Umbilical cord (tissue), 1 donor: ENCODE measurements at regions not wholly inside any gene's neighbourhood (a gene's known extent, or its start where the extent isn't known, plus 50 kb on each side); places are given as distances from the start of the nearest gene placed in this dataset.
A peak's percentile ranks its signal among the peaks of the same experiment; 100 is the strongest.

Source experiments
- DNase-seq: peaks from one replicate; pipeline ENCODE4 v3.0.0-alpha.2; 2015; ENCODE audit warnings: low spot score

DNA sequence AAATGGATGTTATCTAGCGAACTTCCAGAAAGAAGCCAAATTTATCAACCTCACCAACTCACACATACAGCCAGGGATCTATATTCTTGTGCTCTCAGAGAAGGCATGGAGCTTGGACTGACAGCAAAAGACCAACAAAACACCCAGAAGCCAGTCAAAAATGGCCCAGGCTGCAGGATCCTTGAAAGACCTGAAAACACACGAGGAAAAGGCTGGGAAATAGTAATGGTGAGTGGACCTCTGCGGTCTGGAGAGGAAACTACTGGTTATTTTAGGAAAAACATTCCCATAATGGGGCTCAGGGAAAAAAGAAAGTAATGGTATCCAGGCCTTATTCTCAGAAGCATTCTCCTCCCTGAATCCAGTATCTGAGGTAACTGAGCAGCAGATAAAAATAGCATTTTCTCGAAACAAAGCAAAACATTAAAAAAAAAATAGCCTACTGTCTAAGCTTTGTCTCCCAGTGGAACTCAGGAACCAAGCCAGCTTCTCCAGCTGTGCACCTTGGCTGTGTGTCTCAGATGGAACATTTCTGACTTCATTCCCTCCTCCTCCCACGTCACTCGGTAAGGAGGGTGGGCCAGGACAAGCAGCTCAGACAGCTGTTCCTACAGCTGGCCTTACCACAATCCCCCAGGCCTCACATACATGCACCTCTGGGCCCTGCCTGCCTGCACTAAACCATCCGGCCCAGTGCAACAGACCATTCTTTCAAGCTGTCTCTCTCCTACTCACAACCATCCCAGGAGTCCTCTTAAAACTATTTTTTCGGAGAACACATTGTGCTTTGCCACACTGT lies 249.9 kb downstream of the DAD1 start:
- DNase-seq = peak; percentile 46

DNA sequence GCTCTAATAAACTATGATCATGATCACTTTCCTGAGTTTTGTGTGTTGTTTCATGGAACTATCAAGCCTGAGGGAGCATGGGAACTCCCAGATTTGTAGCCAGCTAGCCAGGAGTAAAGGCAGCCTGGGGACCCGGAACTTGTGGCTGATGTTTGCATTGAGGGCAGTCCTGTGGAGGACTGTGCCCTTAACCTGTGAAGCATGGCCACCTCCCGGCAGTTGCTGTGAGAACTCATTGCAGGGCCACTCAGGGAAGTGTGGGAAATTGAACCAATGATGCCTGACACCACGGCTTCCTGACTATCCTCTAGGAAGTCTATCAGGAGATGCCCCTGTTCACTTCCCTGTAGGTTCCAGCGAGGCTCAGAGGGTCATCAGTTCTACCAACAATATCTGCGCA lies 250.6 kb downstream of the DAD1 start:
- no peak for DNase-seq

DNA sequence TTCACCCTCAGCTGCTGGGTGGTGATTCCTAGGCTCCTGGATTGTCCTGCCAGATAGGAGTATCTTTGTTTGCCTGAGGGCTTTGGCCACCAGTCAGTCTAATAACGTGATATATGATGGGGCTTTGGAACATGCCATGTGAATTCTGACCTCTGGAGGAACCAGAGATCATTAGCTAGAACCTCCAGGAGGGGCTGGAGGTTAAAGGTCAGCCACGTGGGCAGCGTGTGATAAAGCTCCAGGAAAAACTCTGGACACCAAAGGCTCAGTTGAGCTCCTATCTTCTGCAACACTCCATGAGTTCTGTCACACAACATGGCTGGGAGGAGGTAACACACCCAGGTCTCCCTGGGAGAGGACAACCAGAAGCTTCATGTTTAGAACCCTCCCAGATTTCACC lies 251.1 kb downstream of the DAD1 start:
- no peak for DNase-seq

DNA sequence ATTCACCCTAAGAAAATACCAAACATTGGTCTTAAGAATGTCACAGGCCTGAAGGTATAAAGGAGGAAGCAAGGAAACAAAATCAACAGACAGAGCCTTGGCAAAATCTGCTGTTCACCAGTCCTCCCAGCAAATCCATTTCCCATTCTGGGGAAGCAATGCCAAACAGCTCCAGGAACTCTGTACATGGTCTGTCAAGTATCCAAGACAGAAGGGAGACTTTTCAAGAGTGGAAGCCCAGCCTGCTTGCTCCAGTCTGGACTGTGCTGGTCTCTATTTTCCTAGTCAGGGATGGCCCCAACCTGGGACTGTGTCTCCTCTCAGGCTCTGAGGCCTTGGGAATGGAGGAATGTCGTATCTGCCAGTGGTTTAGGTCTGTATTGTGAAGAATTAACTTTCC lies 251.5 kb downstream of the DAD1 start:
- no peak for DNase-seq

DNA sequence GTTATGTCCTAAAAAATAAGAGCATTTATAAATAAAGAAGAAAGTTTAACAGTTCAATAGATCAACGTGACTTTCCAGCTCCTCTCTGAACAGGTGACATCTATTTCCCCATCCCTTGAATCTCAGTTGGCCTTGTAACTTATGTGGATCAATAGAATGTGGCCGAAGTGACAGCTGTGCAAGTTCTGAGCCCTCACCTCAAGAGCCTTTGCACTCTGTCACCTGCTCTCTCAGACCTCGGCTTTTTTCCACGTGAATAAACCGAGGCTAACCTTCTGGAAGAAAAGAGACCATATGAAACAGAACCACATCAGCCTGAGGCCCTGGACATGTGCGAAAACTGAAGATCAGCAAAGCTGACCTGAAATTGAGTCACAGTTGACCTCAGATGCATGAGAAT lies 253.0 kb downstream of the DAD1 start:
- DNase-seq = no peak

DNA sequence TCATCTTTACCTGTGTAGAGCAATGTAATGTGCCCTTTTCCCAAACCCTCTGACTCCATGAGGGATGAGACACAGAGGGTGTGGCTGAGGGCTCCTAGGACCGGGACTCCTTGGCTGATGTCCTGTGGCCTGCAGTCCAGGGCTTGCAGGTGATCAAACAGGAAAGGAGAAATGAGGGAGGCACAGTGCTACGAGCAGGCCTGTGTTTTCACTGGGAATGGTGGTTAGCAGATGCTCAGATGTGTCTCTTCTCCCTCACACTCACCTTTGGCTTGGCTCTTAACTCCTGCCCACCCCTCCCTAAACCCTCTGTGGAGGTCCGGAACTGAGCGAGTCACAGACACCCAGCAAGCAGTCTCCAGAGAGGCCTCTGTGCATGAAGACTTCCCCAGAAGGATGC lies 254.4 kb downstream of the DAD1 start:
- DNase-seq = no peak

DNA sequence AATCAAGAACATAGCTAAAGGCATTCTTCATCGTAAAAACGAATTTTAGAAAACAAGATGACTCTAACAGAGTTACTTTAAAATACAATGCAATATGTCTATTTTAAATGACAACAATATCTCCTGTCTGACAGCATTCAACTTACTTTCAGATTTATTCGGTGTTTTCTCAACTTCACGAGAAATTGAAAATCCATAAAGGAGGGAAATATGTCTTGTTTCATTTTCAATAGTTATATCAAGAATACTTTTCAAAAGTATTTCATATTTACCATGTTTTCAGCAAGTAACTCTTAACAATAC lies 254.8 kb downstream of the DAD1 start:
- DNase-seq = no peak

DNA sequence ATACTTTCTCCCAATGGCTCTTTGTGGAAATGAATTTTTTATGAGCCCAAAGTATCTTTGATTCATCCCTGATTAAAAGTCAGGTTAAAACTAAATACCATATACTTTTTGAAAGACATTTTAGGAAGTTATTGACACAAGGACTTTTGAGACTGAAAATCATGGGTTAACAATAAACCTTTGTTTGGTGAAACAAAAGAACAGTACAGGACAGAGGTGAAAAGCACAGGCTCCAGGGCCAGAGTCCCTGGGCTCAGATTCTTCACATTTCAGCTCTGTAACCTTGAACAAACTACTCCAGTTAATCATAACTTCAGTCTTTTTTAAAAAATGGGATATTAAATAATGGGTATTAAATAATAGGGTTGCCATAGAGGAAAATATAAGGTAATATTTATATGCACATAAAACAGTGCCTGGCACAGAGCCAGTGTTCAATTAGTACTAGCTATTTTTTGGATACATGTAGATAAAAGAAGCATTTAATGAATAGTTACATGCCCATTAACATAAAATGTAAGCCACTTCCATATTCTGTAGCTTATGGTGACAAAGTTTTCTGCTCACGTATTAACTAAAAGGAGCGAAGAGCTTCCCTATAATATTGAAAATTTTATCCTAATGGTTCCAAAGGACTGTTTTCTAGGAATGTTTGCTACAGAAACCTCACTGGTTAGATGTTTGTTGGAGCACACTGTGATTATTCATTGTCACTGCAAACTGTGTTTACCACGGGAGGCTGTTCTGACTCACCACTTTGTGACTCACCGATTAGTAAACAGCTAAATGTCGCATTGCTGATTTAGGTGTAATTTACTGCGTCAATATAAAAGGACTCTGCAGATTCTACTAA lies 255.4 kb downstream of the DAD1 start:
- DNase-seq = no peak

DNA sequence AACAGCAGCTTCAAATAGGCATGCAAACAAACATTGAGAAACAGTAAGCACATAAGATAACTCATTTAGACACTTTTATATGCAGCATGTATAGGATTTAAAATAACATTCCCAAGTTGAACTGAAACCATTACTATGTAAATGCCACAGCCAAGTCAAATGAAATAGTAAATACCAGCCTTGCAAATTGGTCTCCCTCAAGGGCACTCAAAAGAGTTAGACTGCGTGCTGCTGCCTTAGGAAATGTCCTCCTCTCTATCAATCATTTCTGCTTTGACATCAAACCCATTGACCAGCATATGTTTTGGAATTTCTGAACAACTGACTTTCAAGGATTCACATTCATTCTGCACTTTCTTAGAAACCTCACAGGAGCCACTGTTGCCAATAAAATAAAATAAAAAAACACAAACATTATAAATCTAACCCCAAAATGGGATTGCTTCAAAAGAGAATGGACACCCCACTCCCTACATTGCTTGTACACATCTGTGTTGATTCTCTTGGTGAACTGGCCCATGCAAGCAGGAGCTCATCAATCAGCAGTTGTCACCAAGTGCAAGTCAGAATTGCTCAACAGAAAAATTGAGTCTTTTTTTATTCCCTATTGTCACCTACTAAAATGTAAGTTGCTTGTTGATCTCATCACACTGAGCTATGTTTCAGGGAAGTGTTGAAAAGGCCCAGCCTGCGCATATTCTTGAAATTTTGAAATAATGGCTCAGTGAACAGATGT lies 256.2 kb downstream of the DAD1 start:
- no peak for DNase-seq

DNA sequence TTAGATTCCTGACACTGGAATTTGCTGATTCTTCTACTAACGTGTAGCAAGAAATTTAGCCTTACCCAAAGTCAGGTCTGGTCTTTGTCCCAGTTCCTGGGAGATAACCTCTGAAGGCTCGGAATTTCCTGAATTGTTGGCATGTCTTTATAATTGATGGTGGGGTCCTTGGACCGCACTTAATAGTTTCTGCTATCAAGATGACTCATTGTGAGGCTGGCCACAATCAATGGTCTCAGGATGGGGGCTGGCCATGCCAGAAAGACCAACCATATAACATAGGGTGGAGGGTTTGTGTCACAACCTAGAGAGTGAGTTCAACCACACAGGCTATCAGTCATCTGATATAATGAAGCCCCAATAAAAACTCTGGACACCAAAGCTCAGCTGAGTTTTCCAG lies 259.7 kb downstream of the DAD1 start:
- DNase-seq = no peak

DNA sequence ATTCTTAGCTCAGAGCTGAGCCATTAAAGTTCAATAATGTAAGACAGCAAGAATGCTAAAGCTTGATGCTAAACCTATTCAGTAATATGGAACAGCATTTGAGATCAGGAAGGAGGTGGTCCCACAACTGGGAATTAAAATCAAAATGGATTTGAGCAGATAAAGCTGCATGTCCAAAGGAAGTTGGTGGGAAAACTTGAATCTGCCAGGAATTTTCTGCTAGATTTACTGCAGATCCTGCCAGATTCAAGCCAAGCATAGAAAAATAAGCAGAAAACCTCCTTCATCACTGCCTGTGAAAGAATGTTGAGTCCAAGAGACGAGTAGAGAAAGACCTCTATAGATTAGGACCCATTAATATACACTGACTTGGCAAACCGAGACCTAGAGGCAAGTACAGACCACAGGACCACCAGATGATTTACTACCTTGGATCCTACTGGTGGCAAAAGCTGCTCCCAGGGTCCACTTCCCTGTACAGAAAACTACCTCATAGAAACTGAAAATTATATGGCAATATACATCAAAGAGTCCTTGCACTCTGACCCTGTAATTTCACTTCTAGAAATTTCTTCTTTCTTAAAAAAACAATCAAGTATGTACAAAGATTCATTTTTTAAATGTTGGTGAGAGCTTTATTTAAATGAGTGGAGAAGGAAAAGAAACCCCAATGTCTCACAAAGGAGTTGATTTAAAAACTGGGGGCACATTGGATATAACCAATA lies 263.2 kb downstream of the DAD1 start:
- DNase-seq = no peak

DNA sequence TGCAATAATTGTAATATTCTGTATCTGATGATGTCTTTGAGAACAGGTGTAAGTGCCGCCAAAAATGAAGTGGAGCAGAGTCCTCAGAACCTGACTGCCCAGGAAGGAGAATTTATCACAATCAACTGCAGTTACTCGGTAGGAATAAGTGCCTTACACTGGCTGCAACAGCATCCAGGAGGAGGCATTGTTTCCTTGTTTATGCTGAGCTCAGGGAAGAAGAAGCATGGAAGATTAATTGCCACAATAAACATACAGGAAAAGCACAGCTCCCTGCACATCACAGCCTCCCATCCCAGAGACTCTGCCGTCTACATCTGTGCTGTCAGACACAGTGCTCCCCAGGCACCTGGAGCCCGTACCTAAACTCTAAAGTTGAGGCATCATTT lies 268.7 kb downstream of the DAD1 start:
- DNase-seq = no peak

DNA sequence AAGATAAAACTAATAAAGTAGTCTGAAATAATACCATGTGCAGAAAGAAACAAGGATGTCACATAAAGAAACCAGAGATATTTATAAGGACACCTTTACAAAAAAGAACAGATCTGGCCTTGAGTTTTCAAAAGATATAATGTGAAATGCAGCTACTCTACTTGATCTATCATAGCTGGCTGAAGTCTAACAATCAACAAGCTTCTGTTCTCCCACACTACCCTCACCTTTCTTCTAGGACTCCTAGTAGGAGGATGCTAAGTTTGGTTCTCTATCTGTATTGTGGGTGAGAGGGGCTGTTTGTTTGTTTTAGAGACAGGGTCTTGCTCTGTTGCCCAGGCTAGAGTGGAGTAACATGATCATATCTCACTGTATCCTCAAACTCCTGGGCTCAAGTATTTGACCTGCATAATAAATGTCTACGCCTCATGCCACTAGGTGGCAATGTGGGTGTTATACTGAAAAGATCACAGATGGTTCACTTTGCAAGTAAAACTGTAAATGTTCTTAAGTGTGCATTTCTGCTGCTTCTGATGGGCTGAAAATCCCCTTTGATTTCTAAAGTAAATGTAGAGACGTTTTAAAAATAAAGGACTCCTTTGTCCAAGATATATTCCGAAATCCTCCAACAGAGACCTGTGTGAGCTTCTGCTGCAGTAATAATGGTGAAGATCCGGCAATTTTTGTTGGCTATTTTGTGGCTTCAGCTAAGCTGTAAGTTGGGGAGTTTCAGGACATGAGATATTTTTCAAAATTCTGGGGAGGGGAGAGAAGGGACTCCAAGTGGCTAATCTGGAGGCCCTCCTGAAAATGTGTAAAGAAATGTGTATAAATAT lies 269.3 kb downstream of the DAD1 start:
- peak; percentile 75 for DNase-seq

DNA sequence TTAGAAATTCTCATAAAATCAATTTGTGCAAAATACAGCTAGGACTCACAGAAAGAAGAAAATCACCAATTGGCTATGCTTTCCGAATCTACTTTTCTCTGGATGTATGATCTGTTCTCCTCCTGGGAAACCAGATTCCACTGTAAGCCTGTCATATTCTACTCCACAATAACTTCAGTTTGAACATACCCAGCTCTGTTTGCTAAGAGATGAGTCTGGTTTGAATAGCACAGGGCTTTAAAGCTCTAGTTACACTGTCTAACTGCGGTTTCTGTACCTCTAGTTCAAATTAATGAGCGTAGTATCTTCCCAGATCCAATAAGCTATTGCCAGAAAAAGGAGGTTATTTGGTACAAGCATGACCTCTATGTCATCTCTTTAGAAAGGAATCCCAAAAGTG lies 270.1 kb downstream of the DAD1 start:
- peak; percentile 51 for DNase-seq

DNA sequence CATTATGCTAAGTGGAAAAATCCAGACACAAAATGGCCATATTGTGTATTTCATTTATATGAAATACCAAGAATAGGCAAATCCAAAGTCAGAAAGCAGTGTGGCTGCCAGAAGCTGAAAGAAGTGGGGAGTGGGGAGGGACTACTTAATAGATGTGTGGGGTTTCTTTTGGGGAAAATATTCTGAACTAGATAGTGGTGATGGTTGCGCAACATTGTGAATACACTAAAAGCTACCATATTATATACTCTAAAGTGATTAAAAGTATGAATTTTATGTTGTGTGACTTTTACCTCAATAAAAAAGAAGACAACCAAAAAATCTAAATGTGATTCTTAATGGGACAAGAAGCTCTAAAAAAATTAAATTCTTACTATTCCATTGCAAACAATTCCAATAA lies 272.6 kb downstream of the DAD1 start:
- no peak for DNase-seq

DNA sequence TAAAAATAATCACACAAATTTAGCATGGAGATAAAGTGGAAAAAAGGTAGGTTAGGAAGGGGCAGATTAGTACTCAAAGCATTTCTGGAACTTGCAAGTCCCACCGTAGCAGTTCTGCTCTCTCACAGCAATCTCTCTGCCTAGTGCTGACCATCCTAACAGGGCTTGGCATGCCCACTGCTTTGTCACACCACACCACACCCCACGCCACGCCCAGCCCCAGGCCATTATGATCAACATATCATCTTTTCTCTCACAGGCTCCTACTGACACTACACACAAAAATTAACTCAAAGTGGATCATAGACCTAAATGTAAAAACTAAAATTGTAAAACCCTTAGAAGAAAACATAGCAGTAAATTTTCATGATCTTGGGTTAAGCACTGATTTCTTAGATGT lies 273.7 kb downstream of the DAD1 start:
- DNase-seq = no peak

DNA sequence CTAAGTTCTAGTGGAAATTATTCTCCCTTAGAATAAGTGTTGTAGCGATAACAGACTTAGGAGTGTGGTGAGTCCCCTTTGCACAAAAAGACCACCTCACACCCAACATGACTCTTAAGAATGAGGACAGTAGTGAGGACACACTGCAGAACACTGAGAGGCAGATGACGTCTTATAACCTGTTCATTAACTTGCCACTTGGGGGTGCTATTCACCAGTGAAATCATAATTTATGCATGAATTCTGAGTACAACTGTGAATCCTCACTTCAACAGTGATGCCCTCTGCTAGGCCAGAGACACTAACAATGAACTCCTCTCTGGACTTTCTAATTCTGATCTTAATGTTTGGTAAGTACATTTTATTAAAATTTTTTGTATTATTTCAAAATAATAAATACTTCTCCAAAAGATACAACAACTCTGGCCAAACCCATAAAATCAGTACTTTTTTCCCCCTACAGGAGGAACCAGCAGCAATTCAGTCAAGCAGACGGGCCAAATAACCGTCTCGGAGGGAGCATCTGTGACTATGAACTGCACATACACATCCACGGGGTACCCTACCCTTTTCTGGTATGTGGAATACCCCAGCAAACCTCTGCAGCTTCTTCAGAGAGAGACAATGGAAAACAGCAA lies 274.7 kb downstream of the DAD1 start:
- peak; percentile 54 for DNase-seq

DNA sequence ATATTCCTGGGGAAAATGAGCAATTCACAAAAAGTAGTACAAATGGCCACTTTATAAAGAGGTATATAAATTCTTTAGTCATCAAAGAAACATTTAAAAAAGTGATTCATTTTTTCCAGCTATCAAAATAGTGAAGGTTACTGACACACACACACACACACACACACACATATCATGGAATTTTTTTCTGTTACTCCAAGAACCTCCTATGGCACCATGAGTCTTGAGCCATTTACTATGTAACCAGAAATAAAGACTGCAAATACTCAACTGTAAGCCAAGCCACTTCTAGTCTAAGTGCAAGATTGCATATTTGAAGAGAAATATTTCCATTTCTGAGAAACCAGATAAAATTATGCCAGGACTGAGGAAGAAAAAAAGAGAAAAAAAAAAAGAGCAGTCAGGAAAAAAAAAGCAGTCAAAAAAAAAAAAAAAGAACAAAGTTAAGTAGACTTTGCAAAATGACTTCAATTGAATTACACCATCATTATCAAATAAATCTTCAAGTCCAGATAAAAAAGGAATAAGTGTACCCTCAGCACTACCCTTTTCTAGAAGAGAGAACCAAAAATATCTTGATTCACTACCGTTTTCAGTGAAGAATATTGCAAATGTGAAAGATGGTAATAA lies 275.7 kb downstream of the DAD1 start:
- DNase-seq = no peak

DNA sequence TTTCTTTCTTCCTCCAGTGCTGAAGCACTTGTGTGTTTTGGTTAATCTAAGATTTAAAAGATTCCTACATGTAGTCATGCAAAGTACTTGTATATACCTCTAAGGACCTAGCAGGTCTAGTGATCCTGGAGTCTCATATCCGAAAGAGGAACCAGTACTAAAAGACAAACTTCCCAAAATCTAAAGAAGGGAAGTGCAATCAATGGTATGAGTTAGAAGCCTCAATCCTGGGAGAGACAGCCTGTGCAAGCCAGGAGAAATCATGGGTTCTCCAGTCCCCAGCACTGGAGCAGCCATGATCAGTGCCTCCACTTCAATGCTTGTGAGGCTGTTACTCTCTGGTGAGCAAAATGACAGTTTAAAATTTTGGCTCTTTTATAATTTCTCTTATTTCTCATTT lies 277.4 kb downstream of the DAD1 start:
- DNase-seq = no peak

DNA sequence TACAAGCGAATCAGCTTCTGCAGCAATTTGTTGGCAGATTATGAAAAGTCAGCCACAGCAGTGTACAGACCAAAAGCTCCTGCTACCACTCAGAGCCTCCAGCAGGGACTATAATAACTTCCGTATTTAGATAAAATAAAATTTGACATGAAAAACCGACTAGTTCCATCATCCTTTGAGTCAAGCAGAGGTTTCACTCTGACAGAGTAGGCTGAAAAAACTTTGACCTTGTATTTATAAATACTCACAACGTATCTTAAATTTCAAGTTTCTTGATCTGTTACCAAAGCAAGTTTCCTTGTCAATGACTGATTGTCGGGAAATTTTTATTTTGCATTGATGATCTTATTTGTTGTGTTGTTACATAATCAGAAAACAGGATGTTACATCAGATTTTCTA lies 283.4 kb downstream of the DAD1 start:
- DNase-seq = no peak
